ENCODE measurements at regions not wholly inside any gene's neighbourhood (a gene's known extent, or its start where the extent isn't known, plus 50 kb on each side); places are given as distances from the start of the nearest gene placed in this dataset.

DNA sequence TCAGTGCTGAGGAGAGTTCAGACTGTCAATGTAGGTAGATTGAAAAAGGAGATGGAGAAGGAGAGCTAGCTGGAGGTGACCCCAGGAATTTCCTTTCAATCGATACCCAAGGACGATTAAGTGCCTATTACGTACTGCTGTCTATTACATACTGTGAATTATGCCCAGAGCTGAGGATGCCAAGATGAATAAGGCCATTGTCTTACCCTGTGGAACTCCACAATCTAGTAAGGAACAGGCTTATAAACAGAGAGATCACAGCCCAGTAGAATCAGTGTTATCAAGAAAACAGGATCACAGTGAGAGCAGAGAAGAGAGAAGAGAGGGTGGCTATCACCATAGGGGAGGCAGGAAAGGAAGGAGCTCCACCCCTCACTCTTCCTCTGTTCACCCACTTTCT lies 54.1 kb upstream of the PDE8B start:
- no peak for TF ChIP-seq EZH2 (IDR thresholded peaks at IDR 0.05; ENCODE audit: insufficient read depth, poor library complexity, severe bottlenecking)
- TF ChIP-seq EZH2phosphoT487 (IDR thresholded peaks at IDR 0.05; ENCODE audit: insufficient read depth, low read depth) = no peak
